ENCODE measurements at regions not wholly inside any gene's neighbourhood (a gene's known extent, or its start where the extent isn't known, plus 50 kb on each side); places are given as distances from the start of the nearest gene placed in this dataset.
"Not testable (repeated sequence)": the region's sequence is repeated elsewhere in the genome, so short reads cannot be mapped to it uniquely, and the experiment has no call there.

DNA sequence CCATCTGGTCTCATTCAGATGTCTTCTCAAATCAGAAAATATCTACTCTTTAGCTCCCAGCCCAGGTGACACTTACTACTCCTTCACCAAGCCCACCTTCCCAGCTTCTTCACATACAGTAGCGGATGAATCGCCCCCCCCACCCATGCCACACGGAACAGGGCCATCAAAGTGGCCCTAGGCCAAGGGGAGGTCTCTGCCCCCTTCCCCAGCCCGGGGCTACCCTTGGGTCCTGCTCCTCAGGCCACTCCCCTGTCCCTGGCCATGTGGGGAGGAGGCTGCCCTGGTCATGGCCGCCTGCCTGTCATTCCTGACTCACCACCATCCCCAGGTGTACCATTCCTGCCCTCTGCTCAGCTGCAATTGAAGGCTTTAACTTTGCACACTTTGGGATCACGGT is 142.8 kb downstream of the NECTIN1 start:
- DNase-seq (ENCODE audit: low spot score) = no peak
- intact Hi-C loops (cut with DNase I) = no loop called here

DNA sequence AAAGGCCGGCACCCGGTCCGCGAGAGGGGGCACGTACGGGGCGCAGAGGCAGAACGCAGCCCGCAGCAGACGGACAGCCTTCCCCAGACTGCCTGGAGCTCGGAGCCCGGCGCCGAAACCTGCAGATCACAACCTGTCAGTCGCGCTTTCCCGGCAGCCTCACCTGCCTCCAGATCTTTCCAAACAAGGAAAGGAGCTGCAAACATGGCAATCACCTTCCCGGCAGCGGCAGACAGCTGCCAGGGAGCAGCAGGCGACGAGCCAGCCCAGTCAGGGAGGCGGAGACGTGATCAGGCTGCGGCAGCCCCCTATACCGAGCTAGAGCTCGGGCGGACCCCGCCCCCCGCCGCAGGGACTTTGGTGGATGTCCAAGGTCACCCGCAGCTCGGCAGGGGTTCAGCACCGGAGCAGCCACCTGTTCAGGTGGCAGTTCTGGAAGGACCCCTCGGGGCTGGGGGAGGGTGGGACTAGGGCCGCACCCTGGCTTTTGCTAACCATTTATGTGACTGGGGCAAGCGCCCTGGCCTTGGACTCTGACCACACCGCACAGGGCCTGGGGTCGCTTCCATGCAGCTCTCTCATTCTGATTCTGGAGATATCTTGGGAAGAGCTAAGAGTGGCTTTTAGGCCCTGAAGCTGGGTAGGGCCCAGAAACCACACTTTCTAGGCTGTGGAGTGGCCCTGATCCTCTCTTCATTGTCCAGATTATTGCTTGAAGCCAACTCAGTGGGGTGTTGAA is 143.8 kb downstream of the NECTIN1 start:
- intact Hi-C loops (cut with DNase I) = no loop called here

DNA sequence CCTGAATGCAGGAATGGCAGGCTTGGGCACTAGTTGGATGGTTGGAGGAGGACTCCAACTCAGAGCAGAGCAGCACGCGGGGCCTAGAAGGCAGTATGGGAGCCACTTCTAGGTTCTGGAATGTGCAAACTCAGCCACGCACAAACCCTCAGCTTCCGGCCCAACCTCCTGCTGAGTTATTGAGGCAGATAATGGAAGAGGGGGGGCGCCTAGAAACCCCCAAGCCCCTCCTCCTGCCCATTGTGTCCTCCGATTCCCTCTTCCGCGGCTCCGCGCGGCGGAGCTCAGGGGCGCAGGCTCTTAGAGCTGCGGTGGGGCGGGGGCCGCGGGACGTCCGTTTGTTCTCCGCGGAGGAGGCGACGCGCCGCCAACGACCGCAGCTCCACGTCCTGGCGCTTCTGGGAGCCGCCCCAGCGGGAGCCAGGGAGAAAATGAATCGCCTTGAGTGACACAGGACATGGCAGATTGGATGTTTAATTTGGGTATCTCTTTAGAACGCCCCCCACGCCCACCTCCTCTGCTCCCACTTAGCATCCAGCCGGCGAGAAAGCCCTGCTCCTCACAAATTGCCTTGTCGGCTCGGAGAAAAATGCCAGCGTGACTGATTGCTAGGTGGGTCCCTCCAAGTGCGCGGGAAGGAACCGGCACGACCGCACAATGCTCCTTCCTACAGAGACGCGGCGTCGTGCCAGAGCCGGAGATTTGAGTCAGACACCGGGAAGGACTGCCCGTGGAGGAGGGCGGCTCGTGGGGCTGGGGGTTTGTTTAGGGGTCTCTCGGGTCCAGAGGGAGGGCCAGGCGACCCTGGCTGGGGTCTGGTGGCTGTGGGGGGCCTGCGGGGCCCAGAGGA is 144.6 kb downstream of the NECTIN1 start:
- intact Hi-C loops (cut with DNase I) = no loop called here

More for the DNA sequence above, 143.8 kb downstream of the NECTIN1 start:
- no peak for DNase-seq (ENCODE audit: low spot score)

DNA sequence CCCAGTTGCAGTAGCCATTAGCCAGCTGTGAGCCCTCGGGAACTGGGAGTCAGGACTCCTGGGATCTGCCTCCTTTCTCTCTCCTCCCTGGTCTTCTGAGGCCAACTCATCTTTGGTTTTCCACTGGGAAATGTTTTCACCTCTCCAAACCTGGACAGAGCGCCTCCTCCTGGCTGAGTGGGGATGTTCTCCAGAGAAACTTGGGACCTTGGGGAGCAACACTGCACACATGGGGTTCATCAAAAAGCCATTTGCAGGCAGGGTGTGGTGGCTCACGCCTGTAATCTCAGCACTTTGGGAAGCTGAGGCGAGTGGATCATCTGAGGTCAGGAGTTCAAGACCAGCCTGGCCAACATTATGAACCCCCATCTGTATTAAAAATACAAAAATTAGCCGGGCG is 145.4 kb downstream of the NECTIN1 start:
- DNase-seq (ENCODE audit: low spot score) = no peak
- intact Hi-C loops (cut with DNase I) = no loop called here

More for the DNA sequence above, 144.6 kb downstream of the NECTIN1 start:
- peak; percentile 85 for DNase-seq (ENCODE audit: low spot score)

DNA sequence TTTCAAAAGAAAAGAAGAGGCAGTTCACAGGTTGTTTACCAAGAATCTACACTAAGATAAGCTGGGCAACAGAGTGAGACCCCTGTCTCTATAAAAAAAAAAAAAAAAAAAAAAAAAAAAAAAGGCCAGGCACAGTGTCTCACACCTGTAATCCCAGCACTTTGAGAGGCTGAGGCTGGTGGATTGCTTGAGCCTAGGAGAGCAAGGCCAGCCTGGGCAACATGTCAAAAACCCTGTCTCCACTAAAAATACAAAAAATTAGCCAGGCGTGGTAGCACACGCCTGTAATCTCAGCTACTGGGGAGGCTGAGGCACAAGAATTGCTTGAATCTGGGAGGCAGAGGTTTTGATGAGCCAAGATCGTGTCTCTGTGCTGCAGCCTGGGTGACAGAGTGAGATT is 147.6 kb downstream of the NECTIN1 start:
- DNase-seq (ENCODE audit: low spot score); intact Hi-C loops (cut with DNase I): not testable (repeated sequence)

DNA sequence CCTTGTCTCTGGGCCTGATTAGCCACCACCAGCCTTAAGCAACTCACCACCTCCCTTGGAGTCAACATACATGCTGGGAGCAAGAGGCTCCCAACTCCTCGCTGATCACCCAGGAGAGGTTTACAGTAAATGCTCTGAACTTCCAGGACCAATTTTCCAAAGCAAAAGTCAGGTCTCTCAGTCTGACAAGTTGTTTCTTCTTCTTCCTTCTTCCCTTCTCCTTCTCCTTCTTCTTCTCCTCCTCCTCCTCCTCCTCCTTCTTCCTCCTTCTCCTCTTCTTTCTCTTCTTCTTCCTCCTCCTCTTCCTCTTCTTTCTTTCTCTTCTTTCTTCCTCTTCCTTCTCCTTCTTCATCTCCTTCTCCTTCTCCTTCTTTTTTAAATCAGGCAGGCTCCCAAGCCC is 148.2 kb downstream of the NECTIN1 start:
- DNase-seq (ENCODE audit: low spot score) = no peak
- intact Hi-C loops (cut with DNase I) = no loop called here

DNA sequence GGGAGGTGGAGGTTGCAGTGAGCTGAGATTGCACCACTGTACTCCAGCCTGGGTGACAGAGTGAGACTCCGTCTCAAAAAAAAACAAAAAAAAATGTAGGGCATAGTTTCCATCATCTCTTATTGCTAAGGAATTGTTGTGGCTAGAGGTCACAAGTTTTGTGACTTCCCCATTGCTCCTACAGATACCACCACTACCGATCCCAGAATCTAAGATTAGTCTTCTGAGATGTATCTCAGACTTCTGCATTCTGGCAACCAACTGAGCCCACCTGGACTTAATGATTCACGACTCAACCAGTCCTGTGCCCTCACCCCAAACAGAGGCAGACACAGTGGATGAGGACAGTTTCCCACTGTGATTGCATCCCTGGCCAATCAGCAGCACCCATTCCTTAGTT is 148.9 kb downstream of the NECTIN1 start:
- intact Hi-C loops (cut with DNase I) = no loop called here
- DNase-seq (ENCODE audit: low spot score) = no peak

DNA sequence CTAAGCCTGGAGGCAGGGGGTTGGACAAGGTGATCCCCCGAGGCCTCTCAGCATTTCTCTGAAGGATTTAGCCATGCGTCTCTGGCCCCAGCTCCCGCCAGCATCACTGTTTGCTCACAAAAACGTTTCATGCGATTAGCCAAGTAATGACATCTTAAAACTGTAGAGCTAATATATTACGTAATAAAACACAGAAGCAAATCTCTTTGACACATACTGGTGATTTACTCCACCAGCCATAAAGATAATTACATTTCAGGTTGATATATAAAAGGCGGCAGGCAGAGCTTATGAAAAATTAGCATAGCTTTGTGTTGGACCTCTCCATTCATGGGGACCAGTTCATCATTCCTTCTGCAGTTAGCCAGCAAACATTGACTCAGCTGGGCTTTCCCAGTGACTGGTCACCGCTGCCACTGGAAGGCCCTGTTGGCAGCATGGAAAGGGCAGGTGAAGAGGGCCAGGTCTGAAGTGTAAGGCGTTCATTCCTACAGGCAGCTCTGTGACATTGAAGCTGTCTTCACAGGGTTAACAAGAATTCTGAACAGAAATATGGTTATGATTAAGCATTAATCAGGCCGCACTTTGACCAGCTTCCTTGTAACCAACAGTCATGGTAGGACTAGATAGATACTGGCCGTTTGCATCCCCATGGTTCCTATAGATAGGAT is 150.3 kb downstream of the NECTIN1 start:
- DNase-seq (ENCODE audit: low spot score) = no peak
- intact Hi-C loops (cut with DNase I) = no loop called here

DNA sequence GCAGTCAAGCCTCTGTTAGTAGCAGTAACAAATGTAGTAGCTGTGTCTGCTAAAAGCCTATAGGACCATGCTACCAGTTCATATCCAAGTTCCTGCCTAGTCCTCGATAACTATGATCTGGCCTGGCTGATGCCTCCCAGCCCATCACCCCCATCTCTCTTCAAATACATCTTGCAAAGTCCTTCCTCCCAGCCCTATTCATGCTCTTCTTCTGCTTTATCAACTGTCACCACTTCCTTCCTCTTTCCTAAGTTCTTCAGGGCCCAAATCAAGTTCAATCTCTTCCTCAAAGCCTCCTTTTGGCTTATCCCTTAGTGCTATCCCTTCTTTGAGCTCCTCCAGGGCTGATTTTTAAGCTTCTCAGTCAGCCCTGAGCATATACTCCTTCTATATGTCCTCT is 150.9 kb upstream of the THY1 start:
- DNase-seq (ENCODE audit: low spot score) = no peak
- intact Hi-C loops (cut with DNase I) = no loop called here

DNA sequence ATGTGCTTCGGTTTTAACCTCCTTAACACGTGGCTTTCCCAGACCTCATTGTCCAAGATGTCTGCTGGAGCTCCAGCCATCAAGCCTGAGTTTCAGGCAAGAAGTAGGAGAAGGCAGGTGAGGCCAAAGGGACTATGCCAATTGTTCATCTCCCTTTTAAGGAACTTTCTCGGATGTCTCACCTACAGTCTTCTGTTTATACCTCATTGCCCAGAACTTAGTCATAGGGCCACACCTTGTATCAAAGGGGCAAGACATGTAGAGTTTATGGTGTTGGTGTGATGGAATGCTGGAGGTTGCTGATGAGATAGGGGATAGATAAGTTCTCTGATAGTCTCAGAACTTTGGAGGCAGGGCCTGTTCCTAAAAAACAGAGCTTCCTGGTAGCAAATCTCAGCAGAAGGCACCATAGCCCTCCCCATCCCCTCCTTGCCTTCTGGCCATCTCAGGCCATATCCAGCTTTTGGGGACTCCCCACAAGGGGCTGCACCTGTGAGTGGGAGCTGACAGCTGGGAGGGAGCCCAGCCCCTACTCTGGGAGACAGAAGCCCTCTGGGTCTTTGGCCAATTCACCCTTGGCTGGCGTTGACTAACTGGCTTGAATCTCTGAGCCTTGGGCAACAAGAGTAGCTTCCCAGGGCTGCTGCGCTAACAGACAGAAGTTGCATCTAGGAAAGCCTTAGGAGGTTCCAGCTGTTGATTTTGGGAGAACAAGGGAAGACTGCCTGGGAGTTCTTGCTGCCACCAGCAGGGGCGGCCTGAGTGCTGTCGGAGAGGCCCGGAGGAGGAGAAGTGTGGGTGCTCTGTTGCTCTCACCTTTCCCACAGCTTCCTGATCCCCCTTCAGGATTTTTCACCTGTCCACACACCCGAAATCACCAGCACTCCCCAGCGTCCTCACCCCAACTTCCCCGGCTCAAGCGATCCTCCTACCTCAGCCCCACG is 149.8 kb upstream of the THY1 start:
- no peak for DNase-seq (ENCODE audit: low spot score)
- intact Hi-C loops (cut with DNase I) = no loop called here

DNA sequence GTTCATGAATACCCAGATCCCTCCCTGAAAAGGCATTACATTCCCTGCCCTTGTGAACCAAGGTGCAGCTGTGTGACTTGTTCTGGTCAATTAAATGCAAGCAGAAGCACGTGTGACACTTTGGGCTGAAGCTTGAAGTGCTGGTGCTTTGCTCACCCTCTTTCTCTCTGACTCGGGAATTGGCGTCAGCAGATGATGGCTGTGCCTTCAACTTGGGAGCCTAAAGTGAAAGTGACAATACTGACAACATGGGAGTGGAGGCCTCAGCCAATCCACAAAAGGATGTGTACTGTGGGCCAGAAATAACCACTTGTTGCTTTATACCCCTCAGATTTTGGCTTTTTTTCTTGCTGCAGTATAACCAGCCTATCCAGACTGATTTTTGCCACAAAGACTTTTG is 148.3 kb upstream of the THY1 start:
- intact Hi-C loops (cut with DNase I) = no loop called here
- DNase-seq (ENCODE audit: low spot score) = no peak

DNA sequence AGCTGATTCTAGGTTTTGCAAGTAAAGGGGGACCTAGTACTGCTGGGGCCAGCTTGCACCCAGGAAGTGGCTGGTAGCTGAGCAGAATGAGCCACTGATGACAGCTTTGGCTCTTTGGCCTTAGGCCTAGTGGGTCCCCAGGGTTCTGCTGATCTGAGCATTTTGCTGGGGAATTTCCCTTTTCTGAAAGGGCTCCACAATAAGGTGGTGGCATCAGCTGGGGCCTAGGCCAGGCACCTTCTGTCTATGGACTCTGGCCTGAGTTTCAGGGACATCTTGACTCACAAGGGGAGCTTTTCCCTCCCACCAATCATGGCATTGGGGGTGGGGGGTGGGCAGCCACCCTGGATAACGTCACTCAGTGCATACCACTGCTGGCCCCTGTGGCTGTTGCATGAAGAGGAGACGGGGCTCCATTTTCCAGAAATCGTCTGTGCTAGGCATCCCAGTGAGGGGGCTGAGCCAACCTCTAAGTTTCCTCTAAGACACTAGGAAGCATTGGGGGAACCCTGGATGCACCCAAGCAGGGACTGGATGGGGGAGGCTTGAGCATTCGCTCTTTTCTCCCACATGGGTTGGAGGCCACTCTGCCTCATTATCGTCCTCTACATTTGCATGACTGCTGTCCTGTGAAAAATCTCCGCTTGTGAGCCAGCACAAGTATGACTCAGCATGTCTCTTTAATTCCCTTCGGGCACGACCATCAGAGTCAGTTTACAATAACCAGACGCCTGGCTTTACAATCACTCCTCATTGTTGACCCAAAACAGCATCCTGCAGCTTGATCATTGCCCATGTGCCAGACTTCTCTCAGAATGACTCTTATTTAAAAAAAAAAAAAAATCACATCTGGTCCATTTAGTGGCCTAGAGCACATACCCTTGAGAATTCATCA is 145.0 kb upstream of the THY1 start:
- intact Hi-C loops (cut with DNase I) = no loop called here
- DNase-seq (ENCODE audit: low spot score) = no peak

DNA sequence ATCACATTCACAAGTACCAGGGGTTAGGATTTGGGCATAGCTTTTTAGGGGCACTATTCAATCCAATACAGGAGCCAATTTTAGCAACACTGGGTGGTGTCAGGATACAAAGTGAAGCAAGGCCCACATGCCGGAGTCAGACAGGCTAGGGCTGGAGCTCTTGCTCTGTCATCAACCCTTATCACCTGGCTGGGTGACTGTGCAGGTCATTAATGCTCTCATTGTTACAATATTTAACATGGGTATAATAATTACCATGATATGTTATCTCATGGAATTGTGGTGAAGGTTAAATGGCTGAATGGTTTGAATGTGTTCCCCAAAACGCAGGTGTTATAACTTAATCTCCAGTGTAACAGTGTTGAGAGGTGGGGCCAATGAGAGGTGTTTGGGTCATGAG is 143.3 kb upstream of the THY1 start:
- intact Hi-C loops (cut with DNase I) = no loop called here
- no peak for DNase-seq (ENCODE audit: low spot score)

DNA sequence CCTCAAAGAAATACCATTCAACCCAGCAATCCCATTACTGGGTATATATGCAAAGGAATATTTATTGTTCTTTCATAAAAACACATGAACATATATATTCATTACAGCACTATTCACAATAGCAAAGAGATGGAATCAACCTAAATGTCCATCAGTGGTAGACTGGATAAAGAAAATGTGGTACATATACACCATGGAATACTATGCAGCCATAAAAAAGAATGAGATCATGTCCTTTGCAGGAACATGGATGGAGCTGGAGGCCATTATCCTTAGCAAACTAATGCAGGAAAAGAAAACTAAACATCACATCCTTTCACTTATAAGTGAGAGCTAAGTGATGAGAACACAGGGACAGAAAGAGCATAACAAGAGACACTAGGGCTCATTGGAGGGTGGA is 142.7 kb upstream of the THY1 start:
- intact Hi-C loops (cut with DNase I); DNase-seq (ENCODE audit: low spot score): not testable (repeated sequence)

DNA sequence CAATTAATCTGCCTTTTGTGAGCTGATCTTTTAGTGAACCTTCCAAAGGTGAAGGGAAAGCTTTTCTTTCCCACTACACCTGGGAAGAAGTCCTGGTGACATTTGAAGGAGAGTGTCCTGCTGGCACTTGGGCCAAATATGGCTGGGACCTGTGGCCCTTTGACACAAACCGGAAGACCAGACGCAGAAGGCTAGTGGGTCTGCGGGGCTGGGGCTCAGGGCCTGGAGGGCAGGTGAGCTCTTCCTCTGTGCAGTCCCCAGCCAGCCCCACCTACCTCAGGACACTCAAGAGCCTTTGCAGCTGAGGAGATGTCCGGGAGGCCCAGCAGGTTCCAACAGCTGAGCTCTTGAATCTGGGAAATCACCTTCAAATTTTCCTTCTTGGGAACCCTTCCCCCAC is 138.0 kb upstream of the THY1 start:
- intact Hi-C loops (cut with DNase I) = no loop called here

DNA sequence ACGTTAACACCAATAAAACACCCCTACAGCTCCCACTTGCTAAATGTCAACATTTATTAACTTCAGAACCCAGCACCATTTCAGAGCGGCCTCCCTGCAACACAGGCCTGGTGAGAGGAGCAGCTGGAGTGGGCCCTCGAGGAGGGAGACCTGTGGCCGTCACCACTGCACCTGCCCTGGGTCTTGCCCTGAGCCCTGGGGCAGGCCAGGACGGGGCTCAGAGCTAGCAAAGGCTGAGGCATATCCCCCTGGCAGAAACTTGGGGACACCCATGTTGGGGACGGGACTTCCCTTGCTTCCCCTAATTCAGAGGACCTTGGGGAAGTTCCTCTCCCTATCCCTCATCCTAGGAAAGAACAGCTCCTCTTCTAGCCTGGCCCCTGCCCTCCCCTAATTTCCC is 137.3 kb upstream of the THY1 start:
- intact Hi-C loops (cut with DNase I) = no loop called here
- DNase-seq (ENCODE audit: low spot score) = no peak

More for the DNA sequence above, 138.0 kb upstream of the THY1 start:
- DNase-seq (ENCODE audit: low spot score) = no peak

DNA sequence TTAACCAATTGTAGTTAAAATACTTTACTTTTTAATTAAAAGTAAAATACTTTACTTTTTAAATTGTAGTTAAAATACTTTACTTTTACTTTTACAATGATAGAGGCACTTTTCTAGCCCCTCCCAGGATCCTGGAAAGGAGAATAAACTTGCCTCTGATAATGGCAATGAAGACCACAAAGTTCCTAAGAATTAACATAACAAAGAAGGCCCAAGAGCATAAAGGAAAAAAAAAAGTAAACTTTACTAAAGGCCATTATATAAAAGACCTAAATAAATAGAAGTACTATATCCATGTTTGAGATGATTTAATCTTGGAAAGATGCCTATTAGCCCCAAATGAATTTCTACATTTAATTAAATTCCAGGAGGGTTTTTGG is 129.1 kb upstream of the THY1 start:
- intact Hi-C loops (cut with DNase I) = no loop called here
- DNase-seq (ENCODE audit: low spot score) = no peak

DNA sequence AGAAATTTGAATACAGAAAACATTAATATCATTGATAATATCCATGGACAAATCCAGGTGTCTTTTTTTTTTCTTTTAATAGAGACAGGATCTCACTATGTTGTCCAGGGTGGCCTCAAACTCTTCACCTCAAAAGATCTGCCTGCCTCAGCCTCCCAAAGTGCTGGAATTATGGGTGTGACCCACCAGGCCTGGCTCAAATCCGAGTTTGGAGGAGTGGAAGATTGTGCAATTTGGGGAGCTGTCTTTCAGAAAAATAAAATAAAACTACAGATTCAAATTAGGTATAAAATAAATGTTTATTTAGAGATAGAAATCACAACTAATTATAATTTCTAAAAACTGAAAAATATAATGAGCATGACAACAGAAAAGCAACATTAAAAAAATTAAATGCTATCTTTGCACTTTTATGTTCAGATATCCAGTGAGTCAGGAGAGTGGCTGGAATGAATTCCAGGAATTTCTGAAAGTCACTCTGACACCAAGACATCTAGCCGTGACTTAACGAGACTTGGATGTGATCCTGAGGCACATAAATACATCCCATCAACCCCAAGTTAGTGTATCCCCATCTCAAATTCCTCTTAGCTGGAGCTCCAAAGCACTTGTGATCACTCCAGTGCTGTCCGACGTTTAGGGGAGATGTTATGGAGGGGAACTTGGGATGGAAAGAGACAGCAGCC is 128.6 kb upstream of the THY1 start:
- DNase-seq (ENCODE audit: low spot score) = no peak
- intact Hi-C loops (cut with DNase I) = no loop called here
